HepG2 (cell line): ENCODE measurements at regions not wholly inside any gene's neighbourhood (a gene's known extent, or its start where the extent isn't known, plus 50 kb on each side); places are given as distances from the start of the nearest gene placed in this dataset.

Source experiments
- AGO1 ChIP-seq: fragments of 200-400 bp; formaldehyde crosslinking; IDR thresholded peaks from 2 replicates; pipeline ENCODE4 v1.6.1; 2017; ENCODE audit warnings: mild to moderate bottlenecking, low read depth, low read length, moderate library complexity; ENCODE audit not compliant: poor library complexity, severe bottlenecking
- ARHGAP35 ChIP-seq: sonication (generic); formaldehyde crosslinking; IDR thresholded peaks from 2 replicates; pipeline ENCODE4 v1.9.0; 2022; ENCODE audit warnings: mild to moderate bottlenecking, inconsistent platforms, moderate library complexity, missing genetic modification reagents, borderline replicate concordance
- ELF1 ChIP-seq: sonication (generic); formaldehyde crosslinking; IDR thresholded peaks from 2 replicates; pipeline ENCODE4 v1.4.0; 2020; ENCODE audit warnings: missing genetic modification reagents
- FOXA3 ChIP-seq: IDR thresholded peaks from 2 replicates; pipeline ENCODE4 v1.6.1; 2016; ENCODE audit warnings: missing genetic modification reagents, missing compliant biosample characterization
- FOXP1 ChIP-seq, 2 experiments: fragments of 450-650 bp in 1 of 2; IDR thresholded peaks; 2 replicates each; pipeline ENCODE4 v1.6.1; 2017 to 2018; ENCODE audit warnings: antibody characterized with exemption in 1 of 2
- MIER2 ChIP-seq: IDR thresholded peaks from 2 replicates; pipeline ENCODE4 v1.6.1; 2016; ENCODE audit warnings: missing biosample characterization, missing genetic modification reagents
- NFAT5 ChIP-seq: sonication (generic); formaldehyde crosslinking; IDR thresholded peaks from 2 replicates; pipeline ENCODE4 v1.4.0; 2020; ENCODE audit warnings: missing genetic modification reagents
- NFE2 ChIP-seq: sonication (generic); formaldehyde crosslinking; IDR thresholded peaks from 2 replicates; pipeline ENCODE4 v1.4.0; 2020; ENCODE audit warnings: missing genetic modification reagents
- NFIB ChIP-seq: sonication (generic); formaldehyde crosslinking; IDR thresholded peaks from 2 replicates; pipeline ENCODE4 v1.9.0; 2021; ENCODE audit warnings: missing genetic modification reagents, mild to moderate bottlenecking, borderline replicate concordance
- NRL ChIP-seq: sonication (generic); formaldehyde crosslinking; IDR thresholded peaks from 2 replicates; pipeline ENCODE4 v1.5.0; 2020; ENCODE audit warnings: missing genetic modification reagents, mild to moderate bottlenecking, moderate library complexity, borderline replicate concordance
- PHB2 ChIP-seq: fragments of 450-650 bp; IDR thresholded peaks from 2 replicates; pipeline ENCODE4 v1.6.1; 2018; ENCODE audit not compliant: partially characterized antibody
- SOX6 ChIP-seq, 2 experiments: fragments of 450-650 bp in 1 of 2; sonication (generic) in 1 of 2; formaldehyde crosslinking in 1 of 2; IDR thresholded peaks; 2 replicates each; pipeline versions ENCODE4 v1.4.0 to v1.6.1; 2017 to 2020; ENCODE audit warnings: antibody characterized with exemption in 1 of 2, mild to moderate bottlenecking in 1 of 2, missing genetic modification reagents in 1 of 2
- SRSF4 ChIP-seq: fragments of 200-400 bp; formaldehyde crosslinking; IDR thresholded peaks from one replicate; pipeline ENCODE4 v1.6.1; 2018; ENCODE audit warnings: mild to moderate bottlenecking, low read depth, low read length, moderate library complexity; ENCODE audit not compliant: poor library complexity, severe bottlenecking
- SRY ChIP-seq: sonication (generic); formaldehyde crosslinking; IDR thresholded peaks from 2 replicates; pipeline ENCODE4 v1.8.0; 2022; ENCODE audit warnings: mild to moderate bottlenecking, missing genetic modification reagents
- ZMYM2 ChIP-seq: sonication (generic); formaldehyde crosslinking; IDR thresholded peaks from 2 replicates; pipeline ENCODE4 v1.8.0; 2022; ENCODE audit warnings: mild to moderate bottlenecking, missing genetic modification reagents
- ZNF10 ChIP-seq: sonication (generic); formaldehyde crosslinking; IDR thresholded peaks from 2 replicates; pipeline ENCODE4 v1.4.0; 2020; ENCODE audit warnings: mild to moderate bottlenecking, low read depth, missing genetic modification reagents, borderline replicate concordance
- ZNF234 ChIP-seq: sonication (generic); formaldehyde crosslinking; conservative IDR thresholded peaks from 2 replicates; pipeline ENCODE4 v1.5.1; 2020; ENCODE audit warnings: mild to moderate bottlenecking, missing genetic modification reagents
- ZNF274 ChIP-seq: sonication (generic); formaldehyde crosslinking; IDR thresholded peaks from 2 replicates; pipeline ENCODE4 v1.5.1; 2020; ENCODE audit warnings: mild to moderate bottlenecking, missing genetic modification reagents
- ZNF362 ChIP-seq: sonication (generic); formaldehyde crosslinking; IDR thresholded peaks from 2 replicates; pipeline ENCODE4 v1.4.0; 2020; ENCODE audit warnings: missing genetic modification reagents, mild to moderate bottlenecking, borderline replicate concordance
- ZNF382 ChIP-seq: sonication (generic); formaldehyde crosslinking; IDR thresholded peaks from 2 replicates; pipeline ENCODE4 v1.5.0; 2020; ENCODE audit warnings: missing genetic modification reagents, mild to moderate bottlenecking, borderline replicate concordance
- ZNF720 ChIP-seq: sonication (generic); formaldehyde crosslinking; IDR thresholded peaks from 2 replicates; pipeline ENCODE4 v1.4.0; 2020; ENCODE audit warnings: missing genetic modification reagents
- ZNF747 ChIP-seq: sonication (generic); formaldehyde crosslinking; IDR thresholded peaks from 2 replicates; pipeline ENCODE4 v1.8.1; 2023; ENCODE audit warnings: missing genetic modification reagents, mild to moderate bottlenecking, borderline replicate concordance
- ZNF788 ChIP-seq: sonication (generic); formaldehyde crosslinking; IDR thresholded peaks from 2 replicates; pipeline ENCODE4 v1.5.0; 2020; ENCODE audit warnings: mild to moderate bottlenecking, missing genetic modification reagents, borderline replicate concordance
- ZNF891 ChIP-seq: sonication (generic); formaldehyde crosslinking; IDR thresholded peaks from 2 replicates; pipeline ENCODE4 v1.5.0; 2020; ENCODE audit warnings: mild to moderate bottlenecking, missing genetic modification reagents

- TF ChIP-seq ZNF362 (CRISPR knock-in tag): no peak
- TF ChIP-seq SRSF4: no peak
- TF ChIP-seq ZNF234 (CRISPR knock-in tag): no peak
- no peak for TF ChIP-seq FOXA3 (CRISPR knock-in tag)
- no peak for TF ChIP-seq SOX6 (IDR thresholded peaks at IDR 0.05)
- TF ChIP-seq SOX6 (CRISPR knock-in tag; IDR thresholded peaks at IDR 0.05): peak; percentile 39
- no peak for TF ChIP-seq ZMYM2 (CRISPR knock-in tag)
- TF ChIP-seq ZNF382 (CRISPR knock-in tag): no peak
- TF ChIP-seq ZNF788 (CRISPR knock-in tag): no peak; the same call in 1 of the 2 replicates
- 0 out of 2 replicates have a peak, but pooled peaks have one; percentile 48 for TF ChIP-seq ZNF274 (CRISPR knock-in tag)
- TF ChIP-seq ZNF10 (CRISPR knock-in tag): no peak
- no peak for TF ChIP-seq ZNF747 (CRISPR knock-in tag)
- no peak for TF ChIP-seq FOXP1 (IDR thresholded peaks at IDR 0.05)
- TF ChIP-seq FOXP1 (CRISPR knock-in tag; IDR thresholded peaks at IDR 0.05): no peak
- TF ChIP-seq PHB2: no peak
- no peak for TF ChIP-seq MIER2 (CRISPR knock-in tag)
- TF ChIP-seq ZNF891 (CRISPR knock-in tag): peak; percentile 68; the same call in 1 of the 2 replicates
- TF ChIP-seq SRY (CRISPR knock-in tag): no peak
- no peak for TF ChIP-seq AGO1
- no peak for TF ChIP-seq ZNF720
- peak; percentile 47; the same call in 1 of the 2 replicates for TF ChIP-seq ARHGAP35 (CRISPR knock-in tag)
- no peak for TF ChIP-seq NFAT5 (CRISPR knock-in tag)
- TF ChIP-seq ELF1 (CRISPR knock-in tag): no peak; the same call in 1 of the 2 replicates
- TF ChIP-seq NRL (CRISPR knock-in tag): no peak
- no peak for TF ChIP-seq NFE2
- TF ChIP-seq NFIB (CRISPR knock-in tag): no peak
Measured at GRCh38 chr18:39841482-39842365, 2113.3 kb upstream of the PIK3C3 start (continued).
